Gastrocnemius medialis (tissue), 4 donors: ENCODE measurements at regions not wholly inside any gene's neighbourhood (a gene's known extent, or its start where the extent isn't known, plus 50 kb on each side); places are given as distances from the start of the nearest gene placed in this dataset.

Experiments used
- ATAC-seq, 2 donors: fragments of 150-250 bp; one replicate each; pipeline ENCODE4 v1.9.1; 2016
- DNase-seq, 2 donors: peaks; one replicate each; pipeline ENCODE4 v3.0.0-alpha.2; 2019
- H3K27ac ChIP-seq, 4 donors: fragments of 200-600 bp; sonication (generic); 1 replicate in 1 of 4; 2 replicates in 3 of 4; pipeline ENCODE4 v1.5.1; 2016 to 2018; ENCODE audit warnings: mild to moderate bottlenecking in 2 of 4, moderate library complexity in 1 of 4
- H3K27me3 ChIP-seq, 3 donors: fragments of 200-600 bp; sonication (generic) in 2 of 3; 1 replicate in 1 of 3; 2 replicates in 2 of 3; pipeline versions ENCODE4 v1.5.1 to v1.6.0; 2016 to 2019; ENCODE audit warnings: mild to moderate bottlenecking in 1 of 3, moderate library complexity in 1 of 3
- H3K36me3 ChIP-seq, 2 donors: fragments of 200-600 bp; sonication (generic) in 1 of 2; one replicate each; pipeline ENCODE4 v1.5.1; 2017 to 2018
- H3K4me1 ChIP-seq, 2 donors: fragments of 200-600 bp; sonication (generic) in 1 of 2; one replicate each; pipeline ENCODE4 v1.5.1; 2016 to 2017; ENCODE audit warnings: mild to moderate bottlenecking in 2 of 2
- H3K4me3 ChIP-seq, 4 donors: fragments of 200-600 bp; sonication (generic) in 3 of 4; 1 replicate in 1 of 4; 2 replicates in 3 of 4; pipeline ENCODE4 v1.5.1; 2016 to 2019; ENCODE audit warnings: mild to moderate bottlenecking in 2 of 4
- H3K9me3 ChIP-seq, 3 donors: fragments of 200-600 bp; sonication (generic) in 2 of 3; 1 replicate in 1 of 3; 2 replicates in 2 of 3; pipeline ENCODE4 v1.5.1; 2016 to 2019
- POLR2A ChIP-seq, 2 donors: fragments of 450-650 bp; IDR thresholded peaks; one replicate each; pipeline ENCODE4 v1.6.1; 2017; ENCODE audit warnings: antibody characterized with exemption in 2 of 2, mild to moderate bottlenecking in 2 of 2, moderate library complexity in 2 of 2
- in situ Hi-C, 4 donors: fragments of 200-750 bp; cut with MboI; loops; one replicate each; pipeline versions ENCODE4 v1.15.0 to v1.8.0; 2017; ENCODE audit warnings: low sequenced_read_pairs in 4 of 4
- intact Hi-C: fragments of 100-400 bp; cut with DNase I; formaldehyde crosslinking; loops from one replicate; pipeline ENCODE4 v1.15.1; 2023; ENCODE audit warnings: low total_unique reads
- TF ChIP-seq, protein P1 (sequence below), 5 experiments: fragments of 450-650 bp in 3 of 5; fragments of 200-600 bp in 2 of 5; sonication (generic) in 2 of 5; IDR thresholded peaks in 4 of 5; conservative IDR thresholded peaks in 1 of 5; 1 replicate in 4 of 5; 2 replicates in 1 of 5; pipeline ENCODE4 v1.5.1; 2016 to 2019; ENCODE audit warnings: antibody characterized with exemption in 5 of 5, mild to moderate bottlenecking in 3 of 5, moderate library complexity in 3 of 5

DNA sequence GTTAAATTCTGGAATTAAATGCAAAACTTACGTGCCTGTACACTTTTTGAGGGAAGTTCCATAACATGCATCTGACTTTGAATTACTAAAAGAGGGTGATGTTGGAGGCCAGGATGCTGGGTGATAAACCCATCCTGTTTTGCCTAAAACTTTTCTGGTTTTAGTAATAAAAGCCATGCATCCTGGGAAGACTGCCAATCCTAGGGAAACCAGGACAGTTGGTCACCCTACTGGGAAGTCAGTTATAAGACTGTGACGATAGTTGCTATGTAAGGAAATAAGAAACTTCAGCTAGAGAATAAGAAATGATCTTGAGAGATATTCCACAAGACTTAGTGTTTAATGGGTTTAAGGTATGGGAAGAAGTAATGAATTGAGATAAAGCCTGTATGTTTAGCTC, 336.6 kb upstream of the LYPLAL1 start:
- DNase-seq: no peak
- in situ Hi-C loops: no loop called here
- Histone ChIP-seq H3K36me3 (no peaks in the 10 kb centered on the region), H3K27me3 (no peaks in the 10 kb centered on the region), H3K4me1 (no peaks in the 10 kb centered on the region), H3K9me3 (no peaks in the 10 kb centered on the region), H3K27ac (no peak overlapping the region), H3K4me3 (no peak overlapping the region)
- intact Hi-C loops: no loop called here
- no peak for ATAC-seq
- TF ChIP-seq, protein P1, sequence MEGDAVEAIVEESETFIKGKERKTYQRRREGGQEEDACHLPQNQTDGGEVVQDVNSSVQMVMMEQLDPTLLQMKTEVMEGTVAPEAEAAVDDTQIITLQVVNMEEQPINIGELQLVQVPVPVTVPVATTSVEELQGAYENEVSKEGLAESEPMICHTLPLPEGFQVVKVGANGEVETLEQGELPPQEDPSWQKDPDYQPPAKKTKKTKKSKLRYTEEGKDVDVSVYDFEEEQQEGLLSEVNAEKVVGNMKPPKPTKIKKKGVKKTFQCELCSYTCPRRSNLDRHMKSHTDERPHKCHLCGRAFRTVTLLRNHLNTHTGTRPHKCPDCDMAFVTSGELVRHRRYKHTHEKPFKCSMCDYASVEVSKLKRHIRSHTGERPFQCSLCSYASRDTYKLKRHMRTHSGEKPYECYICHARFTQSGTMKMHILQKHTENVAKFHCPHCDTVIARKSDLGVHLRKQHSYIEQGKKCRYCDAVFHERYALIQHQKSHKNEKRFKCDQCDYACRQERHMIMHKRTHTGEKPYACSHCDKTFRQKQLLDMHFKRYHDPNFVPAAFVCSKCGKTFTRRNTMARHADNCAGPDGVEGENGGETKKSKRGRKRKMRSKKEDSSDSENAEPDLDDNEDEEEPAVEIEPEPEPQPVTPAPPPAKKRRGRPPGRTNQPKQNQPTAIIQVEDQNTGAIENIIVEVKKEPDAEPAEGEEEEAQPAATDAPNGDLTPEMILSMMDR (IDR thresholded peaks at IDR 0.05 in 4 of 5, conservative IDR thresholded peaks at IDR 0.05 in 1 of 5): no peak
- TF ChIP-seq POLR2A (IDR thresholded peaks at IDR 0.05): no peak

DNA sequence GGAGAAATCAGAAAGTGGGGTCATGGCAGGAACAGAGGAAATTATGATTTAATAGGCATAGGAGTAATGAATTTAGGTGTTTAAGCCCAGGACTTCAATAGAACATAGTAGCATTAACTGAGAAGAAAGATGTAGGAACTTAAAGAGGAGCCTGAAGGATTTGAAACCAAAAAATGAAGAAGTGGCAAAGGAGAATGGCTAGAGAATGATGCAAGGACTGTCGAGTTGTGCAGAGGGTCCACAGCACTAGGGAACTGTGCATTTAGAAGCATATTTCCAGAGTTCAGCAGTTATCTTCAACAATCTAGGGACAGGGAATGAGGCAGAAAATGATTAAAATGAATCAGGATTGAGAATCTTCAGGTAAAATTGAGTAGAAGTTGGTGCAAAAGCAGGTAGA, 328.1 kb upstream of the LYPLAL1 start:
- no peak overlapping the region for H3K4me3 ChIP-seq
- DNase-seq (no peak), ATAC-seq (no peak)
- H3K27me3 ChIP-seq: no peaks in the 10 kb centered on the region
- in situ Hi-C loops: no loop called here
- TF ChIP-seq POLR2A (IDR thresholded peaks at IDR 0.05): no peak
- TF ChIP-seq, protein P1 (IDR thresholded peaks at IDR 0.05 in 4 of 5, conservative IDR thresholded peaks at IDR 0.05 in 1 of 5): no peak
- no peak overlapping the region for H3K27ac ChIP-seq
- intact Hi-C loops: no loop called here
- no peaks in the 10 kb centered on the region for H3K36me3 ChIP-seq
- H3K4me1 ChIP-seq: no peaks in the 10 kb centered on the region
- no peaks in the 10 kb centered on the region for H3K9me3 ChIP-seq

DNA sequence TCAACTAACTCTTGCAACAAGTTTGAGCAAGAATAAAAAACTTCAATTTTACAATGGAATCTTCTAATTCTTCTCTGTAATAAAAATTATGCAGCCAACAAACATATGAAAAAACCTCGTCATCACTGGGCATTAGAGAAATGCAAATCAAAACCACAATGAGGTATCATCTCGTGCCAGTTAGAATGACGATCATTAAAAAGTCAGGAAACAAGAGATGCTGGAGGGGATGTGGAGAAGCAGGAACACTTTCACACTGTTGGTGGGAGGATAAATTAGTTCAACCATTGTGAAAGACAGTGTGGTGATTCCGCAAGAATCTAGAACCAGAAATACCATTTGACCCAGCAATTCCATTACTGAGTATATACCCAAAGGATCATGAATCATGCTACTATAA, 327.5 kb upstream of the LYPLAL1 start:
- TF ChIP-seq, protein P1 (IDR thresholded peaks at IDR 0.05 in 4 of 5, conservative IDR thresholded peaks at IDR 0.05 in 1 of 5): no peak
- TF ChIP-seq POLR2A (IDR thresholded peaks at IDR 0.05): no peak
- Histone ChIP-seq H3K27ac (no peak overlapping the region), H3K4me1 (no peaks in the 10 kb centered on the region), H3K4me3 (no peak overlapping the region), H3K36me3 (no peaks in the 10 kb centered on the region), H3K9me3 (no peaks in the 10 kb centered on the region), H3K27me3 (no peaks in the 10 kb centered on the region)
- ATAC-seq (no peak), DNase-seq (no peak)
- intact Hi-C loops: no loop called here
- in situ Hi-C loops: no loop called here

DNA sequence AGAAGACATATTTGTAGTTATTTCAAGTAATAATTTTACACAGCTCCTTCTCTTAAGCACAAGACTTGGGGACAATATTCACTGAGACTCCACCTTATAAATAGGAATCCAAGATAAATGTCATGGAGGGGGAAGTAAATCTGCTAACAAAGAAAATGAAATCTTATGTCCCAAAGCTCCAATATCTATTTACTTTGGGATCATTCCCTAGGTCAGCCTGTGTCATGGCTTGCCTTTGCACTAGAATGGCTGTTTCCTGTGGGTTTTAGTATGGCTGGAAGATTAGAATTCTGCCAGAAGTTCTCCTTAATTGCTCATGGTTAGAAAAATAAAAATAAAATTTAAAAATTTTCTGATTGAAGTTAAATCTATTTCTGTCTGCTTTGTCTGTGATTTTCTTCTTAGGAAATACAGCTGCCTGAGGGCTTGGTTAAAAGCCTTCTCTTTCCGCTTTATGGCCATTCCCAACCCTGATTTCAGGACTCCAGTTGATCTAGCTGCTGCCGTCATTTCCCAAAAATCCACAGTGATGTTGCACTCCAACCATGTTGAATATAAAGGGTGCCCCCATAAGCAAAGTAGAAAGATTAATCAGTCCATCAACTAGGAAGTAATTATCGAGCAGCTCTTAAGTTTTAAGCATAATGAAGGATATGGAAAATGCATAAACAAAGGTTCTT, 326.4 kb upstream of the LYPLAL1 start:
- in situ Hi-C loops: no loop called here
- no peak for ATAC-seq
- TF ChIP-seq, protein P1 (IDR thresholded peaks at IDR 0.05 in 4 of 5, conservative IDR thresholded peaks at IDR 0.05 in 1 of 5): no peak
- TF ChIP-seq POLR2A (IDR thresholded peaks at IDR 0.05): no peak
- no peaks in the 10 kb centered on the region for H3K27me3 ChIP-seq
- no peak overlapping the region for H3K27ac ChIP-seq
- H3K36me3 ChIP-seq: no peaks in the 10 kb centered on the region
- H3K9me3 ChIP-seq: no peaks in the 10 kb centered on the region
- H3K4me1 ChIP-seq: no peaks in the 10 kb centered on the region
- no peak overlapping the region for H3K4me3 ChIP-seq
- intact Hi-C loops: no loop called here
- DNase-seq: no peak

DNA sequence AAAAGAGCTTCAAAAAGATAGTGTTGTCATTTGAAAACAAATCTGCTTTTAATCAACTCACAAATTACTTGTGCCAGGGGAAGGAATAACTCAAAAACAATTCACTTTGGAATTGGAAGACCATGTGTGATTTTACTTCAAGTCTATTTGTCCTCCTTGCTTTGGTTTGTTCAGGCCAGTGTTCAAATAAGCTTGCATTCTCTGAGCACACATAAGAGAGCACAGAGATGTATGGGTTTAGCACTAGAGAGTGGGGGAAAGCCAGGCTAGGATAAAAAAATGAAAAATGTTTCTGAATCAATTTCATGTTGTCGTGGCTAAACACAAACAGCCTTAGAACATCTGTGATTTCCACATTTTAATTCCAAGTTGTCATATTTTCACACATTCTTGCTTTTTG, 325.7 kb upstream of the LYPLAL1 start:
- no peak overlapping the region for H3K4me3 ChIP-seq
- in situ Hi-C loops (no loop called here), intact Hi-C loops (no loop called here)
- TF ChIP-seq POLR2A (IDR thresholded peaks at IDR 0.05): no peak
- TF ChIP-seq, protein P1 (IDR thresholded peaks at IDR 0.05 in 4 of 5, conservative IDR thresholded peaks at IDR 0.05 in 1 of 5): no peak
- H3K36me3 ChIP-seq: no peaks in the 10 kb centered on the region
- no peak for ATAC-seq
- H3K27ac ChIP-seq: no peak overlapping the region
- DNase-seq: no peak
- no peaks in the 10 kb centered on the region for H3K27me3 ChIP-seq
- no peaks in the 10 kb centered on the region for H3K4me1 ChIP-seq
- H3K9me3 ChIP-seq: no peaks in the 10 kb centered on the region
